ENCODE measurements at regions not wholly inside any gene's neighbourhood (a gene's known extent, or its start where the extent isn't known, plus 50 kb on each side); places are given as distances from the start of the nearest gene placed in this dataset.

DNA sequence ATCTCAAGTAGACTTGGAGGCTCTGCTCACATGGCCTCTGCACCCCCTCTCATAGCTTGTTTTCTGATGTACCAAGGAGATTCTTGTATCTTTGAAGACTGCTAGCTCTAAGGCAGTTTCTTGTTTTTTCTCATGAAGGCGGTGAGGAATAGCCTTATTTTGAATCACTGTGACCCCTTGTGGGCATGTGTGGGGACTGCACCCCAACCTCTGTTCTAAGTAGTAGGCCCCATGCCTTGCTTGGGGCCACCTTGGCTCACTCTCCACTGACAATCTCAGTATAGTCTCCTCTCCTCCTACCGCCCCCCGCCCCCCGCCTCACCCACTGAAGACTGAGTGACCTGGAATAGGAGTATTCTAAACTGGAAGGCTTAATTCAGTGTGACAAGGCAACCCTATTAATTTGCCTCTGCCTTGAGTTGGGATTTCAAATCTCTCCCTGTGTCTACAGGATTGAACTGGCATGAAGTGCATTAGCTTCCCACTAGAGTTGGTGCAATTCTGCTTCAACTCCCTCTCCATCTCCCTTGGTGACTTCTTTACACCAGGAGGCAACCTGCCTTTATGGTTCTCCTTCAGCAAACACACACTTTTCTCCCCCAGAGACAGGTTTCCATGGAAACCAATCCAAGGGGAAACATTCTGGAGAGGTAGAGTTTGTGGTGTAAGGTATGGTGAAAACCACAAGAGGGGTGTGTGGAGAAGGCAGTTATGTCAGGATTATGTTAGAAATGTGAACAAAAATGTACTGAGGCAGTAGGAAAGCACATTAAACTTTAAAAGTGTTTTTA is 75.4 kb upstream of the ECI2 start (continued):
- TF ChIP-seq JUND (IDR thresholded peaks at IDR 0.05; ENCODE audit: borderline replicate concordance, low read depth, low read length) (peak; percentile 12; the same call in 1 of the 2 replicates), JUND (tag; IDR thresholded peaks at IDR 0.05; ENCODE audit: borderline replicate concordance, low read depth, low read length) (no peak), BACH1 (tag; IDR thresholded peaks at IDR 0.05) (no peak), NFE2 (IDR thresholded peaks at IDR 0.05; ENCODE audit: low read depth) (no peak), RBBP5 (IDR thresholded peaks at IDR 0.05; ENCODE audit: borderline replicate concordance, insufficient read depth, low read length, poor library complexity, severe bottlenecking) (no peak), RAD21 (CRISPR knock-in tag; conservative IDR thresholded peaks at IDR 0.05 in 1 of 2, IDR thresholded peaks at IDR 0.05 in 1 of 2) (peak; percentile 74 to 90), ZNF764 (CRISPR knock-in tag; IDR thresholded peaks at IDR 0.05; ENCODE audit: low read depth) (0 out of 2 replicates have a peak, but pooled peaks have one; percentile 73), FUS (optimal IDR thresholded peaks at IDR 0.05; ENCODE audit: low read depth, low read length) (no peak), SMC3 (conservative IDR thresholded peaks at IDR 0.05; ENCODE audit: insufficient read depth, low read depth, low read length) (peak; percentile 85), RB1 (IDR thresholded peaks at IDR 0.05; ENCODE audit: low read depth) (0 out of 2 replicates have a peak, but pooled peaks have one; percentile 23), DNMT1 (IDR thresholded peaks at IDR 0.05) (no peak)
- TF ChIP-seq, protein P1, sequence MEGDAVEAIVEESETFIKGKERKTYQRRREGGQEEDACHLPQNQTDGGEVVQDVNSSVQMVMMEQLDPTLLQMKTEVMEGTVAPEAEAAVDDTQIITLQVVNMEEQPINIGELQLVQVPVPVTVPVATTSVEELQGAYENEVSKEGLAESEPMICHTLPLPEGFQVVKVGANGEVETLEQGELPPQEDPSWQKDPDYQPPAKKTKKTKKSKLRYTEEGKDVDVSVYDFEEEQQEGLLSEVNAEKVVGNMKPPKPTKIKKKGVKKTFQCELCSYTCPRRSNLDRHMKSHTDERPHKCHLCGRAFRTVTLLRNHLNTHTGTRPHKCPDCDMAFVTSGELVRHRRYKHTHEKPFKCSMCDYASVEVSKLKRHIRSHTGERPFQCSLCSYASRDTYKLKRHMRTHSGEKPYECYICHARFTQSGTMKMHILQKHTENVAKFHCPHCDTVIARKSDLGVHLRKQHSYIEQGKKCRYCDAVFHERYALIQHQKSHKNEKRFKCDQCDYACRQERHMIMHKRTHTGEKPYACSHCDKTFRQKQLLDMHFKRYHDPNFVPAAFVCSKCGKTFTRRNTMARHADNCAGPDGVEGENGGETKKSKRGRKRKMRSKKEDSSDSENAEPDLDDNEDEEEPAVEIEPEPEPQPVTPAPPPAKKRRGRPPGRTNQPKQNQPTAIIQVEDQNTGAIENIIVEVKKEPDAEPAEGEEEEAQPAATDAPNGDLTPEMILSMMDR (IDR thresholded peaks at IDR 0.05 in 2 of 3, conservative IDR thresholded peaks at IDR 0.05 in 1 of 3; ENCODE audit: insufficient read depth in 2 of 3, low read depth in 1 of 3, low read length in 3 of 3) = peak; percentile 73 to 92 (median 85)
- TF ChIP-seq, protein P2, sequence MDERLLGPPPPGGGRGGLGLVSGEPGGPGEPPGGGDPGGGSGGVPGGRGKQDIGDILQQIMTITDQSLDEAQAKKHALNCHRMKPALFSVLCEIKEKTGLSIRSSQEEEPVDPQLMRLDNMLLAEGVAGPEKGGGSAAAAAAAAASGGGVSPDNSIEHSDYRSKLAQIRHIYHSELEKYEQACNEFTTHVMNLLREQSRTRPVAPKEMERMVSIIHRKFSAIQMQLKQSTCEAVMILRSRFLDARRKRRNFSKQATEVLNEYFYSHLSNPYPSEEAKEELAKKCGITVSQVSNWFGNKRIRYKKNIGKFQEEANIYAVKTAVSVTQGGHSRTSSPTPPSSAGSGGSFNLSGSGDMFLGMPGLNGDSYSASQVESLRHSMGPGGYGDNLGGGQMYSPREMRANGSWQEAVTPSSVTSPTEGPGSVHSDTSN (CRISPR knock-in tag; IDR thresholded peaks at IDR 0.05; ENCODE audit: low read depth) = no peak
- TF ChIP-seq, protein P2 (tag; conservative IDR thresholded peaks at IDR 0.05; ENCODE audit: low read depth) = no peak

Measured in K562 (cell line).